ENCODE measurements at regions not wholly inside any gene's neighbourhood (a gene's known extent, or its start where the extent isn't known, plus 50 kb on each side); places are given as distances from the start of the nearest gene placed in this dataset.

DNA sequence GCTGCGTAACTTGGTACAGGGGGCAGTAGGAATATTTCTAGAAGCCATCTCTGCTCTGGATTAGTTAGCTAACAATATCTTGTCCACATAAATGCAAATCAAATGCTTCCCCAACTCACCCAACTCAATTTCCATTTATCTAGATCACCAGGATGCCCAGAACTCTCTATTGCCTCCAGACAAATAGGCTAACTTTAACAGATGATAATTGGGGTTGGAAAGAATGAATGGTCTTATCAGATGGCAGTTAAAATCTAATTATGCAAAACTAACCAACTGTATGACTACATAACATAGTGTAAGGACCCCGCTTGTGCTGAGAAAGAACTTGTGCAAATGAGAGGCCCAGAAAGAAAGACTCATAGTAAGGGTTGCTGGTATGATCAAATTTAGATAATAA lies 1024.8 kb downstream of the PLA2G4A start:
- no peaks in the 10 kb centered on the region for H3K27me3 ChIP-seq (ENCODE audit: control insufficient read depth, insufficient read depth, low read length)
- no peak overlapping the region for H3K4me3 ChIP-seq (ENCODE audit: low read length)
- no peak overlapping the region for H3K9ac ChIP-seq (ENCODE audit: low read length)

DNA sequence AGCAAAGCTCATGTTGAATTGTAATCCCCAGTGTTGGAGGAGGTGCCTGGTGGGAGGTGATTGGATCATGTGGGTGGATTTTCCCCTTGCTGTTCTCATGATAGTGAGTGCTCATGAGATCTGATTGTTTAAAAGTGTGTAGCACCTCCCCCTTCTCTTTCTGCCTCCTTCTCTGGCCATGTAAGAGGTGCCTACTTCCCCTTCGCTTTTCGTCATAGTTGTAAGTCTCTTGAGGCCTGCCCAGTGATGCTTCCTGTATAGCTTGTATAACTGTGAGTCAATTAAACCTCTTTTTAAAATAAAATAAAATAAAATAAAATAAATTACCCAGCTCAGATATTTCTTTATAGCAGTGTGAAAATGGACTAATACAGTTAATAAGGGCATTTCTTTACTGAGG lies 1025.7 kb downstream of the PLA2G4A start:
- Histone ChIP-seq H3K9ac (ENCODE audit: low read length) (no peak overlapping the region), H3K4me1 (ENCODE audit: control insufficient read depth, insufficient read depth, low read length) (no peaks in the 10 kb centered on the region), H3K4me3 (ENCODE audit: low read length) (no peak overlapping the region), H3K27ac (ENCODE audit: low read depth, low read length) (no peak overlapping the region), H3K27me3 (ENCODE audit: control insufficient read depth, insufficient read depth, low read length) (no peaks in the 10 kb centered on the region), H3K36me3 (ENCODE audit: control insufficient read depth, insufficient read depth, low read length) (no peaks in the 10 kb centered on the region)

More for the DNA sequence above, 1024.8 kb downstream of the PLA2G4A start:
- no peaks in the 10 kb centered on the region for H3K36me3 ChIP-seq (ENCODE audit: control insufficient read depth, insufficient read depth, low read length)
- H3K4me1 ChIP-seq (ENCODE audit: control insufficient read depth, insufficient read depth, low read length): no peaks in the 10 kb centered on the region
- no peak overlapping the region for H3K27ac ChIP-seq (ENCODE audit: low read depth, low read length)

DNA sequence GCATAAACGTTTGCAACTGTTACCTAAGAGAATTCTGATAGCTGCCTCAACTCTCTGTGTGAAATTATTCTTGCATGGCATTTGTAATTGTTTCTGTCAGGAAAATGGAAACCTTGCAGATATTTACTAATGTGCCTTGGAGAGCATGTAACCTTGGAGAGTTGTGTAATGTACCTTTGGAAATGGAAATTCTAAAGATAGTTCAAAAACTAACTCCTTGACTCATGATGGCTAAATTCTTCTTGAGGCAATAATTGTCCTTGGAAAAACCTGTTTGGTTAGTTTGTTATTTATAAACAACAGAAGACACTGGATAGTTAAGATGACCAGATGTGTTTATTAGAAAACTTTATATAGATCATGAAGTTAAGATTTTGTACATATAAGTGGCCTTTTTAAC lies 1033.8 kb downstream of the PLA2G4A start:
- no peak overlapping the region for H3K9ac ChIP-seq (ENCODE audit: low read length)
- no peaks in the 10 kb centered on the region for H3K27me3 ChIP-seq (ENCODE audit: control insufficient read depth, insufficient read depth, low read length)
- H3K4me1 ChIP-seq (ENCODE audit: control insufficient read depth, insufficient read depth, low read length): no peaks in the 10 kb centered on the region
- H3K4me3 ChIP-seq (ENCODE audit: low read length): no peak overlapping the region
- no peaks in the 10 kb centered on the region for H3K36me3 ChIP-seq (ENCODE audit: control insufficient read depth, insufficient read depth, low read length)
- H3K27ac ChIP-seq (ENCODE audit: low read depth, low read length): no peak overlapping the region

DNA sequence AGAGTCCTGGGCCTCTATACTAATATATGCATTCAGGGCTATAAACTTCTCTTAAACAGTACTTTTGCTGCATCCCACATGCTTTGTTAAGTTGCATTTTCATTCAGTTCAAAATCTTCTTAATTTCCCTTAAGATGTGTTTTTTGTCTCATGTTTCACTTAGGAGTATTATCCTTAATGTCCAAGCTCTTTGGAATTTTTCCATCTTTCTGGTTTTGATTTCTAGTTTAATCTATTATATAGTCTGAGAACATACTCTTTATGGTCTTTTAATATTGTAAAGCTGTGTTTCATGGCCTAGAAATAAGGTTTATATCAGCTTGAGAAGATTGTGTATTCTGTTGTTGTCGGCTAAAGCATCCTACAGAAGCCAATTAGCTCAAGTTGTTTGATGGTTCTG lies 1041.8 kb downstream of the PLA2G4A start:
- H3K36me3 ChIP-seq (ENCODE audit: control insufficient read depth, insufficient read depth, low read length): no peaks in the 10 kb centered on the region
- H3K4me1 ChIP-seq (ENCODE audit: control insufficient read depth, insufficient read depth, low read length): no peaks in the 10 kb centered on the region
- no peak overlapping the region for H3K9ac ChIP-seq (ENCODE audit: low read length)
- H3K27me3 ChIP-seq (ENCODE audit: control insufficient read depth, insufficient read depth, low read length): no peaks in the 10 kb centered on the region
- no peak overlapping the region for H3K27ac ChIP-seq (ENCODE audit: low read depth, low read length)
- H3K4me3 ChIP-seq (ENCODE audit: low read length): no peak overlapping the region

DNA sequence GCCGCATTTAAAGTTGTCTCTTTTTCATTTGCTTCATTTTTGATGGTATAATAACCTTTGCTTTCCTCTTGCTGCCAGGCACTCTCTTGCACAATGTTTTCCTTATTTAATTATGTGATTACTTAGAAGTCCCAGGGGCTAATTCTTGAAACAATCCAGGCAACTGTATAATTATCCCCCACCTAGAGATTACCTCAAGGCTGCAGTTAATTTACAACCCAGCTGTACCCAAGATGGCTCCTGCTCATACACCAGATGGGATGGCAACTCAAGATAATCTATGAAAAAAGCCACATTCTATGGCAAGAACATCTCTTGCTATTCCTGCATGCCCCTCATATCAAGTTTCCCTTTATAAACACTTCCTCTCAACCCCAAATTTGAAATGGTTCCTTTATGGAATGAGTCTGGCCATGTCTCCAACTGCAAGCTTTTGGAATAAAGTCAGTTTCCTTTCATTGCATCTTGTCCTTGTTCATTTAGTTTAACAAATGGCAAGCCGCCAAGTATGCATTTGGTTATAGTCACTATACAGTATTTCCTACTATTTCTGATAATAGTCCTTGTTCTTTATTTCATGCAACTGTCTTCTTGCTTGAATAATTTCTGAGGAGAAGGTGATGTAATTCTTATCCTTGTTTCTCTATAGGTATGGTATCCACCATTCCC lies 1042.6 kb downstream of the PLA2G4A start:
- Histone ChIP-seq H3K36me3 (ENCODE audit: control insufficient read depth, insufficient read depth, low read length) (no peaks in the 10 kb centered on the region), H3K4me1 (ENCODE audit: control insufficient read depth, insufficient read depth, low read length) (no peaks in the 10 kb centered on the region), H3K27me3 (ENCODE audit: control insufficient read depth, insufficient read depth, low read length) (no peaks in the 10 kb centered on the region), H3K4me3 (ENCODE audit: low read length) (no peak overlapping the region), H3K27ac (ENCODE audit: low read depth, low read length) (no peak overlapping the region), H3K9ac (ENCODE audit: low read length) (no peak overlapping the region)

DNA sequence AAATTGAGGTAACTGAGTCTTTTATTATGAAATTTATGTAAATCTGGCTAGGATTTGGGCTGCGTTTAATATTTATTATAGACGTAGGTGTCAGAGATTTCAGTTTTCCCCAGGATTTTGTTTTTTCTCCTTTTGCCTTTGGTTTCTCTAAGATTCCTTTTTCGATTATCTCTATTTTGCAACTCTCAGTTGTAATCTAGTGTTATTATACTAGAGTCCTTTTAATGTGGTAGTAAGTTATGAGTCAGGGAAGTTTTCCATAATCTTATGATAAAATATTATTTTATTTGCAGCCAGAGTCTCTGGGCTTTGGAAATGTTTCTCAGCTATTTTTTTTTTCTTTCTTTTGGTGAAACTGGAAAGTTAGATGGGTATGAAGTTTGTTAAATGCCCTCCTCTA lies 1043.8 kb downstream of the PLA2G4A start:
- H3K4me1 ChIP-seq (ENCODE audit: control insufficient read depth, insufficient read depth, low read length): no peaks in the 10 kb centered on the region
- H3K36me3 ChIP-seq (ENCODE audit: control insufficient read depth, insufficient read depth, low read length): no peaks in the 10 kb centered on the region
- no peak overlapping the region for H3K4me3 ChIP-seq (ENCODE audit: low read length)
- H3K27ac ChIP-seq (ENCODE audit: low read depth, low read length): no peak overlapping the region
- H3K27me3 ChIP-seq (ENCODE audit: control insufficient read depth, insufficient read depth, low read length): no peaks in the 10 kb centered on the region
- H3K9ac ChIP-seq (ENCODE audit: low read length): no peak overlapping the region

DNA sequence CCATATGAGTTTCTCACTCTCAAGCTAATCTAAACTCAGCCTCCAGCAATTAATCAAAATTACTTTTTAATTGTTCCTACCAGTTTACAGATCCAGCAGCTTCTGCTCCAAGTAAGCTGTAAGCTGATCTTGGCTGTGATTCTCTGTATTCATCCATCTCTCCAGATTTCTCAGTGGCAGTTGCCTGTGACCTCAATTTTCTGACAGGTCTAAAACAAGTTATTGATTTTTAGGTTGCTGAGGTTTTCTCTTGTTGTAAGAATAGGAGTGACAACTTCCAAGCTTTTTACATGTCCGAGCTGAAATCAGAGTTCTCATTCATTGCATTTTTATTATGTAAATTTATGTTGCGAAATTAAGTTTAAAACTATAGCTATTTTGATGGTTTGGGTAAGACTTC lies 1044.4 kb downstream of the PLA2G4A start:
- no peak overlapping the region for H3K4me3 ChIP-seq (ENCODE audit: low read length)
- no peaks in the 10 kb centered on the region for H3K27me3 ChIP-seq (ENCODE audit: control insufficient read depth, insufficient read depth, low read length)
- H3K27ac ChIP-seq (ENCODE audit: low read depth, low read length): no peak overlapping the region
- no peaks in the 10 kb centered on the region for H3K36me3 ChIP-seq (ENCODE audit: control insufficient read depth, insufficient read depth, low read length)
- no peaks in the 10 kb centered on the region for H3K4me1 ChIP-seq (ENCODE audit: control insufficient read depth, insufficient read depth, low read length)
- H3K9ac ChIP-seq (ENCODE audit: low read length): no peak overlapping the region

DNA sequence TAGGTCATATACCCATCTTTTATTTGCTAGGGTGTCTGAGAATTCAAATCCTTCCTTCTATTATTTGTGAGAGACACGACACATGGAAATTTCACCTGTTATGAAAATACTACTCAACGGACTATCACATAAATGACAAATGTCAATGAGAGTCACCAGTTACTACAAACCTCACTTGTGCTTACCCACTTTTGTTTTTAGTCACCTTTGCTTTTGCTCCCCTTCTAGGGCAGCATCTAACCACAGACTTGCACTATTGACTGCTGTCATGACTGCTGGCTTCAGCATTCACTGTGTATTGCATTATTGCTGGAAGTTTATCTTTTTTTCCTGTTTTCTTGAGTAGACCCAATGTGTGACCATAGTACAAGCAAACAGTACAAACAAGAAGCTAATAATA lies 1048.0 kb downstream of the PLA2G4A start:
- H3K27me3 ChIP-seq (ENCODE audit: control insufficient read depth, insufficient read depth, low read length): no peaks in the 10 kb centered on the region
- no peaks in the 10 kb centered on the region for H3K4me1 ChIP-seq (ENCODE audit: control insufficient read depth, insufficient read depth, low read length)
- H3K4me3 ChIP-seq (ENCODE audit: low read length): no peak overlapping the region
- no peaks in the 10 kb centered on the region for H3K36me3 ChIP-seq (ENCODE audit: control insufficient read depth, insufficient read depth, low read length)
- H3K27ac ChIP-seq (ENCODE audit: low read depth, low read length): no peak overlapping the region
- H3K9ac ChIP-seq (ENCODE audit: low read length): no peak overlapping the region

DNA sequence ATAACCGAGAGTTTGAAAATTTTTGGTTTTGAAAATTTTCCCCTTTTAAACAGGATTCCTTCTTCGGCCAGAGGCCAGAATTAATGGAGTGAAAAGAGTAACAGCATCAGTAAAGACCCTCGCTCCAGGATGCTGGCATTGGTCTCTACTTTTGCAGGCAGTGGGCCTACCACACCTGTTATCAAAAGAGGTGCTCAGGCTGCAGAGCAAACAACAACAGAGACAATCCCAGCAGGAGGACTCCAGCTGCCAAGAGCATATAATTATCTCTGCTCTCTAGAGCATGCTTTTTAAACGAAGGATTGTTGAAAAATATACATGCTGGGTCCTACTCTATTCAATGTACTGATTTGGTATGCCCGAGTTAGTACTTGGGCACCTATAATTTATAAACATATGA lies 1048.5 kb downstream of the PLA2G4A start:
- Histone ChIP-seq H3K4me3 (ENCODE audit: low read length) (no peak overlapping the region), H3K4me1 (ENCODE audit: control insufficient read depth, insufficient read depth, low read length) (no peaks in the 10 kb centered on the region), H3K27ac (ENCODE audit: low read depth, low read length) (no peak overlapping the region), H3K9ac (ENCODE audit: low read length) (no peak overlapping the region), H3K27me3 (ENCODE audit: control insufficient read depth, insufficient read depth, low read length) (no peaks in the 10 kb centered on the region), H3K36me3 (ENCODE audit: control insufficient read depth, insufficient read depth, low read length) (no peaks in the 10 kb centered on the region)

DNA sequence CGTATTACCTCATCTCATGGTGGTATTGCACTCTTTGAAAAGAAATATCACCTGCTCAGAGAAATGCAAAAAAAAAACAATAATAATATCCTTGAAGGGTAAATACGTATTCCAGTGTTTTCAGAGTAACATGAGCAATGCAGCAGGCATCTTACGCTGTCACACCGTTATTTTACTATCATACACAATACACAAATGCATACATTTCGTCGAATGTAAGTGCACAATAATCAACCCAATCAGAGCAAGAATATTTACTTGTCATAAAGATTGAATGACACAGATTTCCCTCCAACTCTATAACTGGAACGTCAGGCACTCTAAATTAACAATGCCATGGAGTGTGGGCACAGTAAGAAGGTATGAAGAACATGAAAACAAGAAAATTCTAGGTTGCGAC lies 1050.1 kb downstream of the PLA2G4A start:
- Histone ChIP-seq H3K36me3 (ENCODE audit: control insufficient read depth, insufficient read depth, low read length) (no peaks in the 10 kb centered on the region), H3K4me1 (ENCODE audit: control insufficient read depth, insufficient read depth, low read length) (no peaks in the 10 kb centered on the region), H3K27ac (ENCODE audit: low read depth, low read length) (no peak overlapping the region), H3K27me3 (ENCODE audit: control insufficient read depth, insufficient read depth, low read length) (no peaks in the 10 kb centered on the region), H3K4me3 (ENCODE audit: low read length) (no peak overlapping the region), H3K9ac (ENCODE audit: low read length) (no peak overlapping the region)

DNA sequence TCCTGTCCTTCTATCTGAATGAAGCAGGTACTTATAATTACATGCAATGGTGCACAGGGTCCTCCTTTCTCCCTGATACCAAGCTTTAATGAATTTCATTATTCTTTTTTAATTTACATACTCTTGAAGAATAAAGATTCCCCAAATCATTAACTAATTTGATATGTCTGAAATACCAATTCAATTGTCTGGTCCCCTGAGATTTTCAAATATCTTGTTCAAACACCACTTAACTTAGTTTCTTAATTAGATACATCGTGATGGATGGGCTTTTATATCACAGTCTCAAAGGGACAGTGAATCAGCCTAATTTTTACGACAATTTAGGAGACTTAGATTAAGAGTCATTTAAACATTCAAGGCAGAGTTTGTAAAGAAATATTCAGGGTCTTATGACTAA lies 1054.6 kb downstream of the PLA2G4A start:
- no peak overlapping the region for H3K9ac ChIP-seq (ENCODE audit: low read length)
- no peaks in the 10 kb centered on the region for H3K36me3 ChIP-seq (ENCODE audit: control insufficient read depth, insufficient read depth, low read length)
- H3K4me3 ChIP-seq (ENCODE audit: low read length): no peak overlapping the region
- no peak overlapping the region for H3K27ac ChIP-seq (ENCODE audit: low read depth, low read length)
- H3K4me1 ChIP-seq (ENCODE audit: control insufficient read depth, insufficient read depth, low read length): no peaks in the 10 kb centered on the region
- H3K27me3 ChIP-seq (ENCODE audit: control insufficient read depth, insufficient read depth, low read length): no peaks in the 10 kb centered on the region

DNA sequence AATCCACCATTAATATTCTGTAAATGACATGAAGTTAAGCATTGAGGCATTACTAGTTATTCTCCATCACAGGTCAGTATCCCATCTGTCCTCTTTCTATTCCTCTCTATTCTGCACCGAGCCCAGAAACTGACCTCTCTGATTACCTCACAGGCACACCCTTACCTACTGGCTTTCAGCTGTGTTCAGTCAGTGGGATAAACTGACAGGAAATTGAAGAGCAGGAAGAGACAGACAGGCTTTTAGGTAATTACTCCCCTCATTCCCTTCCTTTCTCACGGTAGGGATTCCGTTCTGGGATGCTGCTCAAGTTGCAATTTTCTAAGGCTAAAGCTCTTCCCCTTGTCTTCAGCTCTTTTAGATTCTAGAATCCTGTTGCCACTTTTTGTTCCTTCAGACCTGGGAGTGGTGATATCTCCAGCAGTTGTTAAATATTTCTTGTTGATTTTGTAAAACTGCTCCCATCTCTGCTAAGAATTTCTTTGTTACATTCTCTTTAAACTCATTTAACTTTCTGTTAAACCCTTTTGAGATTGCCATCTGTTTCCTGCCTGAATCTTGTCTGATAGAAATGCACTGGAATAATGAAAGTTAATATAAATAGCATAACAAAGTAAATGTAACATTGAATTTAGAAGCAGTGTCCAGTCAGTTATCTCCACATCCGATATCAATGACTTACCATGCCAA lies 1063.4 kb downstream of the PLA2G4A start:
- Histone ChIP-seq H3K9ac (ENCODE audit: low read length) (no peak overlapping the region), H3K27me3 (ENCODE audit: control insufficient read depth, insufficient read depth, low read length) (no peaks in the 10 kb centered on the region), H3K27ac (ENCODE audit: low read depth, low read length) (no peak overlapping the region), H3K4me3 (ENCODE audit: low read length) (no peak overlapping the region), H3K36me3 (ENCODE audit: control insufficient read depth, insufficient read depth, low read length) (no peaks in the 10 kb centered on the region), H3K4me1 (ENCODE audit: control insufficient read depth, insufficient read depth, low read length) (no peaks in the 10 kb centered on the region)

DNA sequence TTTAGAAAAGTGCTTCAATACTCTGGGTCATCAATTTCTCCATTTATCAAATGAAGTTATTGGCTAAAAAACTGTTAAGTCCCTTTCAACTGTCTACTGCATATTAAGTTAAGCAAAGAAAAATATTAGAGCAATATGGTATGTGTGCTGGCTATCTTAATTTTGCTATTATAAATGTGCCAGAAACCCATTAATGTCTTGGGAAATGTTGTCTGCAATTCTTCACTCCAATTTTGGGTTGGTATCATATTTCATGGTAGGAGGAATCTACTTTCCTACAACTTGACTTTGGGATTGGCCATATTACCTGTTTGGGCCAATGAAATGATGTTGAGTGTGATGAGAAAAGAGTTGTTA lies 1063.9 kb downstream of the PLA2G4A start:
- H3K9ac ChIP-seq (ENCODE audit: low read length): no peak overlapping the region
- no peak overlapping the region for H3K4me3 ChIP-seq (ENCODE audit: low read length)
- no peaks in the 10 kb centered on the region for H3K36me3 ChIP-seq (ENCODE audit: control insufficient read depth, insufficient read depth, low read length)
- no peaks in the 10 kb centered on the region for H3K4me1 ChIP-seq (ENCODE audit: control insufficient read depth, insufficient read depth, low read length)
- no peaks in the 10 kb centered on the region for H3K27me3 ChIP-seq (ENCODE audit: control insufficient read depth, insufficient read depth, low read length)
- H3K27ac ChIP-seq (ENCODE audit: low read depth, low read length): no peak overlapping the region
